Endothelial cell of umbilical vein (primary cell): ENCODE measurements at regions not wholly inside any gene's neighbourhood (a gene's known extent, or its start where the extent isn't known, plus 50 kb on each side); places are given as distances from the start of the nearest gene placed in this dataset.

ENCODE experiments used
- BruUV-seq: library from RNA; stranded (reverse); fragments of 400-500 nt; replicated peaks from 2 replicates; lab custom pipeline; 2021; lab: Mats Ljungman, UMichigan
- CTCF ChIA-PET: fragments of 300-600, 350-600 bp; sonication (Branson Sonifier 250); formaldehyde crosslinking; loops from one replicate; lab custom pipeline; 2021; ENCODE audit warnings: antibody characterized with exemption, inconsistent platforms; lab: Charles Lee
- POLR2A ChIA-PET: fragments of 300-600, 350-600 bp; sonication (Branson Sonifier 250); formaldehyde crosslinking; loops from one replicate; lab custom pipeline; 2021; ENCODE audit warnings: antibody characterized with exemption, inconsistent platforms; lab: Charles Lee
- DNase-seq: peaks from one replicate; pipeline ENCODE4 v3.0.0-alpha.2; 2011; ENCODE audit warnings: low read depth, low spot score
- FAIRE-seq: peaks from 2 replicates; lab custom pipeline; 2011; peaks lifted over from hg19 to GRCh38; lab: Jason Lieb, UNC
- H2AFZ ChIP-seq: 2 replicates; pipeline ENCODE4 v1.6.0; 2012; ENCODE audit warnings: low read depth, low read length, control low read depth, inconsistent platforms
- H3K27ac ChIP-seq: 2 replicates; pipeline ENCODE4 v1.5.1; 2011; ENCODE audit warnings: low read depth, mild to moderate bottlenecking, control low read depth, low read length, moderate library complexity; ENCODE audit not compliant: insufficient read depth
- H3K27me3 ChIP-seq, 2 experiments: 2 replicates each; pipeline versions ENCODE4 v1.6.0 to v1.6.1; 2011; ENCODE audit warnings: low read length in 2 of 2, mixed read lengths in 1 of 2; ENCODE audit not compliant: control insufficient read depth in 2 of 2, insufficient read depth in 2 of 2
- H3K36me3 ChIP-seq, 2 experiments: 2 replicates in 1 of 2; 3 replicates in 1 of 2; pipeline ENCODE4 v1.5.1; 2011; ENCODE audit warnings: low read length in 2 of 2, mild to moderate bottlenecking in 1 of 2, moderate library complexity in 1 of 2; ENCODE audit not compliant: control insufficient read depth in 2 of 2, insufficient read depth in 2 of 2; ENCODE audit errors: extremely low read depth in 1 of 2
- H3K4me1 ChIP-seq: 3 replicates; pipeline ENCODE4 v1.5.1; 2011; ENCODE audit warnings: mild to moderate bottlenecking, low read length; ENCODE audit not compliant: control insufficient read depth, insufficient read depth; ENCODE audit errors: extremely low read depth
- H3K4me2 ChIP-seq: 2 replicates; pipeline ENCODE4 v1.6.1; 2011; ENCODE audit warnings: low read length, control low read depth, mixed read lengths; ENCODE audit not compliant: insufficient read depth
- H3K4me3 ChIP-seq, 3 experiments: fragments of 200-600 bp in 1 of 3; sonication (generic), shearing (Covaris generic) in 1 of 3; replicated peaks in 1 of 3; 2 replicates each; pipeline ENCODE4 v1.5.1; 2011 to 2016; ENCODE audit warnings: control low read depth in 3 of 3, low read length in 3 of 3, mild to moderate bottlenecking in 2 of 3, inconsistent platforms in 1 of 3, low read depth in 1 of 3, moderate library complexity in 1 of 3; ENCODE audit not compliant: insufficient read depth in 1 of 3
- H3K79me2 ChIP-seq: 2 replicates; pipeline ENCODE4 v1.6.0; 2012; ENCODE audit warnings: low read length, inconsistent platforms; ENCODE audit not compliant: control insufficient read depth, insufficient read depth
- H3K9ac ChIP-seq: replicated peaks from 2 replicates; pipeline ENCODE3; 2011; ENCODE audit warnings: low read length, control low read depth; ENCODE audit not compliant: insufficient read depth; ENCODE audit errors: extremely low read depth
- H3K9me1 ChIP-seq: replicated peaks from 3 replicates; pipeline ENCODE4 v1.6.0; 2011; ENCODE audit warnings: mild to moderate bottlenecking, low read length; ENCODE audit not compliant: control insufficient read depth, insufficient read depth; ENCODE audit errors: extremely low read depth
- H3K9me3 ChIP-seq: replicated peaks from 2 replicates; pipeline ENCODE4 v1.5.1; 2012; ENCODE audit warnings: low read length, inconsistent platforms; ENCODE audit not compliant: control insufficient read depth, insufficient read depth
- H4K20me1 ChIP-seq: replicated peaks from 2 replicates; pipeline ENCODE3; 2011; ENCODE audit warnings: mild to moderate bottlenecking, low read length; ENCODE audit not compliant: control insufficient read depth, insufficient read depth; ENCODE audit errors: extremely low read depth
- EZH2 ChIP-seq: IDR thresholded peaks from 2 replicates; pipeline ENCODE4 v1.6.1; 2012; ENCODE audit warnings: borderline replicate concordance, low read depth, mild to moderate bottlenecking, moderate library complexity, low read length, inconsistent platforms; ENCODE audit not compliant: severe bottlenecking
- dilution Hi-C: fragments of 300-500 bp; cut with MboI; formaldehyde crosslinking; loops from one replicate; pipeline ENCODE4 v1.15.0; 2019; ENCODE audit warnings: low sequenced_read_pairs; ENCODE audit not compliant: extremely low pct_ligation_motif_present
- intact Hi-C: fragments of 100-400 bp; cut with micrococcal nuclease; formaldehyde crosslinking; loops from one replicate; pipeline ENCODE4 v1.10.0; 2022
- TF ChIP-seq, protein P1 (sequence below): IDR thresholded peaks from 2 replicates; pipeline ENCODE4 v1.6.1; 2011; ENCODE audit not compliant: insufficient read depth, insufficient read length
- TF ChIP-seq, protein P2 (sequence below), 2 donors: IDR thresholded peaks; 1 replicate in 1 of 2; 2 replicates in 1 of 2; pipeline ENCODE4 v1.5.1; 2011; ENCODE audit warnings: low read length in 2 of 2, mild to moderate bottlenecking in 2 of 2, moderate library complexity in 2 of 2, control low read depth in 1 of 2, inconsistent platforms in 1 of 2, low read depth in 1 of 2; ENCODE audit not compliant: insufficient read depth in 1 of 2; ENCODE audit errors: extremely low read depth in 1 of 2

DNA sequence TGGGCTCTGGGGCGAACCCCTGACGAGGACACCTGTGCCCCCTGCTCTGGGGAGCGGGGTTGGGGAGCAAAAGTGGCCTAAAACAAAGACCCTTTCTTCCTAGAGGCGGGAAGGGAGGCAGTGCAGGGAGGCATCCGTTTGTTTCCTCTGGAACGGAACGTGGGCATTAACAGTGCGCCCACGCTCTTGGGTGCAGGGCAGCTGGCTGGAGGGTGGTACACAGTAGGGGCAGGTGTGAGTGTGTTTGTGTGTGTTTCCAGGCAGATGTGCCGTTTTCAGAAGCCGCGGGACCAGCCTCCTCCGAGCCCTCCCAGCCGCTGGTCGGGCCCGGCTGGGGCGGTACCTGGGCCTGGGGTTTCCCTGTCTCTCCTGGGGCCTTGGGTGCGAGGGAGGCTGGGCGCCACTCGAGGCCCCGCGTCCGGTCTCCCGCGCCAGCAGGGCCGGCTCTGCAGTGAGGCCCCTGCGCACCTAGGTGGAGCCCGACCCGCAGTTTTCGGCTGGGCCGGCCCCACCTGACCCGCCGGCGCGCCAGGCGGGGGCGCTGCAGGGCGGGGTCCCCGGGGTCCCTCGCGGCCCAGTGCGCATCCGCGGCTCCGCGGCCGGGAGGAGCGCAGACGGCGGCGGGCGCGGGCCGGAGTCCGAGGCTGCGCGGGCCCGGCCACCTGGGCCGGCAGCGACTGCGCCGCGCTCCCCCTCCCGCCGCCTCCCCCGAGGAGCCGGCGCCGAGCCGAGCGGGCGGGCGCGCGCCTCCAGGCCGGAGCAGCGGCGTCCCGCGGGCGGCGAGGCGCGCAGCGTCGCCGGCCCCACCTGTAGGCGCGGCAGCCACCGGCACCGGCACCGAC lies 1252.7 kb downstream of the BRD1 start:
- Histone ChIP-seq H3K36me3 (no peaks in the 10 kb centered on the region), H2AFZ (no peak overlapping the region), H3K4me2 (no peak overlapping the region), H3K27ac (no peak overlapping the region), H3K4me3 (no peak overlapping the region), H4K20me1 (no peaks in the 10 kb centered on the region), H3K4me1 (no peaks in the 10 kb centered on the region), H3K9me1 (no peaks in the 10 kb centered on the region), H3K9me3 (no peaks in the 10 kb centered on the region), H3K79me2 (no peaks in the 10 kb centered on the region), H3K9ac (no peak overlapping the region), H3K27me3 (peaks cover 12 to 15% of the 10 kb centered on the region in 2 experiments)
- no peak for FAIRE-seq
- TF ChIP-seq, protein P1, sequence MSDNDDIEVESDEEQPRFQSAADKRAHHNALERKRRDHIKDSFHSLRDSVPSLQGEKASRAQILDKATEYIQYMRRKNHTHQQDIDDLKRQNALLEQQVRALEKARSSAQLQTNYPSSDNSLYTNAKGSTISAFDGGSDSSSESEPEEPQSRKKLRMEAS = no peak
- TF ChIP-seq, protein P2, sequence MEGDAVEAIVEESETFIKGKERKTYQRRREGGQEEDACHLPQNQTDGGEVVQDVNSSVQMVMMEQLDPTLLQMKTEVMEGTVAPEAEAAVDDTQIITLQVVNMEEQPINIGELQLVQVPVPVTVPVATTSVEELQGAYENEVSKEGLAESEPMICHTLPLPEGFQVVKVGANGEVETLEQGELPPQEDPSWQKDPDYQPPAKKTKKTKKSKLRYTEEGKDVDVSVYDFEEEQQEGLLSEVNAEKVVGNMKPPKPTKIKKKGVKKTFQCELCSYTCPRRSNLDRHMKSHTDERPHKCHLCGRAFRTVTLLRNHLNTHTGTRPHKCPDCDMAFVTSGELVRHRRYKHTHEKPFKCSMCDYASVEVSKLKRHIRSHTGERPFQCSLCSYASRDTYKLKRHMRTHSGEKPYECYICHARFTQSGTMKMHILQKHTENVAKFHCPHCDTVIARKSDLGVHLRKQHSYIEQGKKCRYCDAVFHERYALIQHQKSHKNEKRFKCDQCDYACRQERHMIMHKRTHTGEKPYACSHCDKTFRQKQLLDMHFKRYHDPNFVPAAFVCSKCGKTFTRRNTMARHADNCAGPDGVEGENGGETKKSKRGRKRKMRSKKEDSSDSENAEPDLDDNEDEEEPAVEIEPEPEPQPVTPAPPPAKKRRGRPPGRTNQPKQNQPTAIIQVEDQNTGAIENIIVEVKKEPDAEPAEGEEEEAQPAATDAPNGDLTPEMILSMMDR (IDR thresholded peaks at IDR 0.05; ENCODE audit: extremely low read depth in 1 of 2, insufficient read depth in 1 of 2, low read depth in 1 of 2, low read length in 2 of 2) = peak in 1 of 2 donors; percentile 25
- peak; percentile 46 for TF ChIP-seq EZH2
- dilution Hi-C loops = no loop called here
- intact Hi-C loops = loop anchor here (10.0 kb wide), 2 partner anchors 730 to 1150 kb away; no protein-coding TSS in a partner anchor
- ChIA-PET CTCF (interaction anchor here (1.6 kb wide), 1 partner anchor 1127 kb away, joined by 3 read pairs; no protein-coding TSS in a partner anchor), POLR2A (no interaction called here)
- no peak for DNase-seq
- no TSS peak for BruUV-seq
